Body of pancreas (tissue), 4 donors: ENCODE measurements at regions not wholly inside any gene's neighbourhood (a gene's known extent, or its start where the extent isn't known, plus 50 kb on each side); places are given as distances from the start of the nearest gene placed in this dataset.

Experiments
- ATAC-seq: fragments of 150-250 bp; one replicate; pipeline ENCODE4 v1.9.1; 2016
- DNase-seq, 4 donors: peaks; one replicate each; pipeline ENCODE4 v3.0.0-alpha.2; 2019
- H3K27ac ChIP-seq, 4 donors: fragments of 200-600 bp; sonication (generic); 1 replicate in 3 of 4; 2 replicates in 1 of 4; pipeline versions ENCODE4 v1.5.1 to v1.6.1; 2016 to 2019; ENCODE audit warnings: mild to moderate bottlenecking in 1 of 4, mixed read lengths in 1 of 4, moderate library complexity in 1 of 4
- H3K27me3 ChIP-seq, 2 donors: fragments of 200-600 bp; sonication (generic); one replicate each; pipeline ENCODE4 v1.6.0; 2016; ENCODE audit warnings: mild to moderate bottlenecking in 1 of 2
- H3K36me3 ChIP-seq, 2 donors: fragments of 200-600 bp; sonication (generic); replicated peaks in 1 of 2; 2 replicates each; pipeline ENCODE4 v1.5.1; 2016; ENCODE audit warnings: low read depth in 2 of 2; ENCODE audit not compliant: insufficient read depth in 1 of 2
- H3K4me1 ChIP-seq: fragments of 200-600 bp; sonication (generic); one replicate; pipeline ENCODE4 v1.6.0; 2016
- H3K4me3 ChIP-seq, 2 donors: fragments of 200-600 bp; sonication (generic); 1 replicate in 1 of 2; 2 replicates in 1 of 2; pipeline ENCODE4 v1.5.1; 2016 to 2019
- H3K9me3 ChIP-seq, 3 donors: fragments of 200-600 bp; sonication (generic); 1 replicate in 2 of 3; 2 replicates in 1 of 3; pipeline ENCODE4 v1.5.1; 2016
- POLR2A ChIP-seq, 3 donors: fragments of 450-650 bp; IDR thresholded peaks; one replicate each; pipeline ENCODE4 v1.6.1; 2016; ENCODE audit warnings: antibody characterized with exemption in 3 of 3, mild to moderate bottlenecking in 2 of 3
- WGBS, 2 donors: methylation state at CpG; one replicate each; pipeline ENCODE4 v1.1.5; 2017; 5-methylcytosine and 5-hydroxymethylcytosine counted together
- intact Hi-C: fragments of 100-400 bp; cut with DNase I; formaldehyde crosslinking; loops from one replicate; pipeline ENCODE4 v1.15.1; 2023
- TF ChIP-seq, protein P1 (sequence below), 7 experiments: fragments of 450-650 bp in 4 of 7; fragments of 200-600 bp in 3 of 7; sonication (generic) in 3 of 7; IDR thresholded peaks; one replicate each; pipeline ENCODE4 v1.5.1; 2016 to 2019; ENCODE audit warnings: antibody characterized with exemption in 7 of 7

DNA sequence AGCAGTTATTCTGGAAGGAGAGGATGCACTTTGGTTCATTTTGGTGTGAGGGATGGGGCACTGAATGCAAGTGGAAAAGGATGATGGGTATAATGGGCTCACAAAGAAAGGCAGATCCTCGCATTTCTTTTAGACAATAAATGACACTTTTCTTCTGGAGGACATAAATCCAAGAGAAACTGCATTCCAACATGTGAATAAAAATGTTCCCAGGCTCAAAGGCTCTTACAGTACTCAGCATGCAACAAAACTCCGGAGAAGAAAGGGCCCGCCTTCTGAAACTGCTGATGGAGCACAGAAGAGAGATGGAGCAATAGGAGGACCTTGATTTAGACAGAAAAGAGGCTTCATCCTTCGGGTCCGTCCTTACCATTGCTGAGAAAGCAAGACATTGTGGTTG lies 538.2 kb upstream of the DPP6 start:
- no peaks in the 10 kb centered on the region for H3K36me3 ChIP-seq
- no peak overlapping the region for H3K27ac ChIP-seq
- ATAC-seq, result no peak
- intact Hi-C loops, result no loop called here
- H3K27me3 ChIP-seq, result no peaks in the 10 kb centered on the region
- TF ChIP-seq, protein P1, sequence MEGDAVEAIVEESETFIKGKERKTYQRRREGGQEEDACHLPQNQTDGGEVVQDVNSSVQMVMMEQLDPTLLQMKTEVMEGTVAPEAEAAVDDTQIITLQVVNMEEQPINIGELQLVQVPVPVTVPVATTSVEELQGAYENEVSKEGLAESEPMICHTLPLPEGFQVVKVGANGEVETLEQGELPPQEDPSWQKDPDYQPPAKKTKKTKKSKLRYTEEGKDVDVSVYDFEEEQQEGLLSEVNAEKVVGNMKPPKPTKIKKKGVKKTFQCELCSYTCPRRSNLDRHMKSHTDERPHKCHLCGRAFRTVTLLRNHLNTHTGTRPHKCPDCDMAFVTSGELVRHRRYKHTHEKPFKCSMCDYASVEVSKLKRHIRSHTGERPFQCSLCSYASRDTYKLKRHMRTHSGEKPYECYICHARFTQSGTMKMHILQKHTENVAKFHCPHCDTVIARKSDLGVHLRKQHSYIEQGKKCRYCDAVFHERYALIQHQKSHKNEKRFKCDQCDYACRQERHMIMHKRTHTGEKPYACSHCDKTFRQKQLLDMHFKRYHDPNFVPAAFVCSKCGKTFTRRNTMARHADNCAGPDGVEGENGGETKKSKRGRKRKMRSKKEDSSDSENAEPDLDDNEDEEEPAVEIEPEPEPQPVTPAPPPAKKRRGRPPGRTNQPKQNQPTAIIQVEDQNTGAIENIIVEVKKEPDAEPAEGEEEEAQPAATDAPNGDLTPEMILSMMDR (IDR thresholded peaks at IDR 0.05), result no peak
- no peak for TF ChIP-seq POLR2A (IDR thresholded peaks at IDR 0.05)
- H3K9me3 ChIP-seq, result no peaks in the 10 kb centered on the region
- H3K4me3 ChIP-seq, result no peak overlapping the region
- DNase-seq, result no peak
- WGBS, 2 donors, result 66 to 67% methylated on average over 5 of the region's 5 CpGs
- no peaks in the 10 kb centered on the region for H3K4me1 ChIP-seq

DNA sequence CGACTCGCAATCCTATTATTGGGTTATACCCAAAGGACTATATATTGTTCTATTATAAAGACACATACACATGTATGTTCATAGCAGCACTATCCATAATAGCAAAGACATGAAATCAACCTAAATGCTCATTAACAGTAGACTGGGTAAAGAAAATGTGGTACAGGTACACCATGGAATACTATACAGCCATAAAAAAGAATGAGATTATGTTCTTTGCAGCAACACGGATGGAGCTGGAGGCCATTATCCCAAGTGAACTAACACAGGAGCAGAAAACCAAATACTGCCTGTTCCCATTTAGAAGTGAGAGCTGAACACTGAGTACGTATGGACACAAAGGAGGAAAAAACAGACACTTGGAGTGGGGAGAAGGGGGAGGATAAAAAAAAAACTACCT lies 536.8 kb upstream of the DPP6 start:
- ATAC-seq (no peak), DNase-seq (no peak)
- no peaks in the 10 kb centered on the region for H3K4me1 ChIP-seq
- no peak overlapping the region for H3K27ac ChIP-seq
- intact Hi-C loops, result no loop called here
- 84 to 87% methylated on average over 4 of the region's 4 CpGs for WGBS, 2 donors
- no peaks in the 10 kb centered on the region for H3K27me3 ChIP-seq
- H3K36me3 ChIP-seq, result no peaks in the 10 kb centered on the region
- no peaks in the 10 kb centered on the region for H3K9me3 ChIP-seq
- TF ChIP-seq POLR2A (IDR thresholded peaks at IDR 0.05), result no peak
- TF ChIP-seq, protein P1 (IDR thresholded peaks at IDR 0.05), result no peak
- no peak overlapping the region for H3K4me3 ChIP-seq

DNA sequence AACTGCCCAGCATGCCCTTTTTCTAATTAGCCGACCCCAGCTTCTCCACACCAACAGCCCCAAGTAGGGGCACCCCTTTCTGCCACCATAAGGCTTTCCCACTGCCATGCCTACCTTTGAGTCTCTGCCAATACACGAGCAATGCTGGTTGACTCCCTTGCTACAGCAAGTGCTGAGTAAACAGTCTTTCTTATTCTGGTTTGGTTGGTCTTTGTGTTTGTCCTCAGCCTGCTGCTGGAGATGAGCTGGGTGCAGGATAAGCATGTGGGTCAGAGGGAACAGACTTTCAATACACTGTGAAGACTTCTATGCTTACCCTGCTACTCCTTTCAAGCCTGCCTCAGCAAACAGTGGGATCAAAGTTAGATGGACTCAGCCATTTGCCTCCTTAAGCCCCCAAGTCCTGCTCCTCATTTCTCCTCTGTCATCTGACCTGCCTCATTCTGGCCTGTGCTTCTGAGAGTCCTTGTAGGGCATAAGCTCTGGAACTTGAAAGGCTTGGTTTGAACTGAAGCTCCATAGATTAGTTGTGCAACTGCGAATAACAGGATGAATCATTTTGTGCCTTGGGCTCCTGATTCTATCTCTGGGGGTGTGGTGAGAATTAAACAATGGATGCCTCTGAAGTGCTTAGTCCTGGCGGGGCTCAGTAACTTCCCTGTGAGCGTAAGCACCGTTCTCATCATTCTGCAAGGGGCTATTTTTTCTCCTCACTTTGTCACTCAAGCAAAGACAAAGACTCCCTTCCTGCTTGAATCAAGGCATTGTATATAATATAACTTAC lies 533.8 kb upstream of the DPP6 start:
- Histone ChIP-seq H3K27me3 (no peaks in the 10 kb centered on the region), H3K4me3 (no peak overlapping the region), H3K4me1 (no peaks in the 10 kb centered on the region), H3K36me3 (no peaks in the 10 kb centered on the region), H3K27ac (no peak overlapping the region), H3K9me3 (no peaks in the 10 kb centered on the region)
- DNase-seq (no peak), ATAC-seq (no peak)
- intact Hi-C loops, result no loop called here
- 67 to 71% methylated on average over 6 of the region's 6 CpGs for WGBS, 2 donors
- TF ChIP-seq POLR2A (IDR thresholded peaks at IDR 0.05), result no peak
- TF ChIP-seq, protein P1 (IDR thresholded peaks at IDR 0.05), result no peak

DNA sequence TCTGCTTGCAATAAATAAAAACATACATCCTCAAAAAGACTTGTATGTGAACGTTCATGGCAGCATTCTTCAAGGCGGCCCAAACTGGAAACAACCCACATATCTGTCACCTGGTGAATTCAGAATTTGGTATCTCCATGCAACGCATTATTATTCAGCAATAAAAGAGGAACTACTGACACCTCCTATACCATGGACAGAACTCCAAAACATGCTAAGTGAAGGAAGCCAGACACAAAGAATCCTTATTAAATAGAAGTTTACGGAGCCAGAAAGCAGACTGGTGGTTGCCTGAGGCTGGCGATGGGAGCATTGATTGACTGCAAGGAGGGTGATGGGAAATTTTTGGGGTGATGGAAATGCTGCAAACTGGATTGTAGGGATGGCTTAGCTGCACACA lies 530.8 kb upstream of the DPP6 start:
- intact Hi-C loops, result no loop called here
- Histone ChIP-seq H3K9me3 (no peaks in the 10 kb centered on the region), H3K4me3 (no peak overlapping the region), H3K27me3 (no peaks in the 10 kb centered on the region), H3K27ac (no peak overlapping the region), H3K36me3 (no peaks in the 10 kb centered on the region), H3K4me1 (no peaks in the 10 kb centered on the region)
- WGBS, 2 donors, result 66 to 77% methylated on average over 5 of the region's 5 CpGs
- ATAC-seq (no peak), DNase-seq (no peak)
- TF ChIP-seq, protein P1 (IDR thresholded peaks at IDR 0.05), result no peak
- no peak for TF ChIP-seq POLR2A (IDR thresholded peaks at IDR 0.05)

DNA sequence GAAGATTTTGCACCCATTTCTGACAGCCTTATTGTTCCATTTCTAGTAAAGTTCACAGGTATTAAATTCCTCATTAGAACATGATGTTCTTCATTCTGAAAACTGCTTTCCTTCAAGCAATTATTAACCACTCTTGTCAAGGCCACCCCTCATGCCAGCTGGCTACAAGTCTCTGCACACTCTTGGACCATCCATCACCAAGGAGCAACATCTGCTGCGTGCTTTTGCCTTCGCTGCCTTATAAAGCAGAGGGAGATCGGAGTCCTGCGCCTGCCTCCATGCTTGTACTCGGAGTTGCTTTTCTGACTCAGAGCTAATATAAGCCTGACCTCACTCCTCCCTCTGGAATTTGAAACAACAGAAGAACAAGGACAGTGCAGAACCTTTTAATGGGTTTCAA lies 529.9 kb upstream of the DPP6 start:
- H3K4me3 ChIP-seq, result no peak overlapping the region
- H3K4me1 ChIP-seq, result no peaks in the 10 kb centered on the region
- ATAC-seq (no peak), DNase-seq (no peak)
- no peak overlapping the region for H3K27ac ChIP-seq
- H3K27me3 ChIP-seq, result no peaks in the 10 kb centered on the region
- H3K9me3 ChIP-seq, result no peaks in the 10 kb centered on the region
- no peaks in the 10 kb centered on the region for H3K36me3 ChIP-seq
- WGBS, 2 donors, result 47 to 52% methylated on average over 5 of the region's 5 CpGs
- intact Hi-C loops, result no loop called here
- TF ChIP-seq, protein P1 (IDR thresholded peaks at IDR 0.05), result no peak
